Suprapubic skin (tissue), 4 donors: ENCODE measurements at regions not wholly inside any gene's neighbourhood (a gene's known extent, or its start where the extent isn't known, plus 50 kb on each side); places are given as distances from the start of the nearest gene placed in this dataset.

Experiments used
- DNase-seq, 2 donors: peaks; one replicate each; pipeline ENCODE4 v3.0.0-alpha.2; 2019; ENCODE audit warnings: low spot score in 2 of 2
- H3K27ac ChIP-seq: fragments of 200-600 bp; sonication (generic); one replicate; pipeline ENCODE4 v1.5.1; 2019
- H3K27me3 ChIP-seq: fragments of 200-600 bp; sonication (generic); one replicate; pipeline ENCODE4 v1.5.1; 2019
- H3K36me3 ChIP-seq: fragments of 200-600 bp; sonication (generic); one replicate; pipeline ENCODE4 v1.5.1; 2019
- H3K4me1 ChIP-seq: fragments of 200-600 bp; sonication (generic); one replicate; pipeline ENCODE4 v1.5.1; 2019
- H3K4me3 ChIP-seq: fragments of 200-600 bp; sonication (generic); one replicate; pipeline ENCODE4 v1.5.1; 2019; ENCODE audit warnings: mild to moderate bottlenecking
- H3K9me3 ChIP-seq: fragments of 200-600 bp; sonication (generic); one replicate; pipeline ENCODE4 v1.5.1; 2019
- EP300 ChIP-seq: sonication (generic); formaldehyde crosslinking; IDR thresholded peaks from one replicate; pipeline ENCODE4 v1.6.1; 2017; ENCODE audit warnings: antibody characterized with exemption
- POLR2A ChIP-seq, 2 donors: fragments of 450-650 bp; IDR thresholded peaks; one replicate each; pipeline ENCODE4 v1.6.1; 2017; ENCODE audit warnings: antibody characterized with exemption in 2 of 2, mild to moderate bottlenecking in 2 of 2, moderate library complexity in 2 of 2
- POLR2AphosphoS5 ChIP-seq, 3 donors: sonication (generic); formaldehyde crosslinking; IDR thresholded peaks; one replicate each; pipeline ENCODE4 v1.6.1; 2017; ENCODE audit warnings: antibody characterized with exemption in 3 of 3
- WGBS: methylation state at CpG from one replicate; pipeline ENCODE4 v1.1.5; 2018; 5-methylcytosine and 5-hydroxymethylcytosine counted together
- TF ChIP-seq, protein P1 (sequence below), 2 donors: fragments of 200-600 bp in 1 of 2; fragments of 450-650 bp in 1 of 2; sonication (generic) in 1 of 2; IDR thresholded peaks; one replicate each; pipeline ENCODE4 v1.5.1; 2016 to 2019; ENCODE audit warnings: antibody characterized with exemption in 2 of 2, mild to moderate bottlenecking in 1 of 2, moderate library complexity in 1 of 2

GRCh38 chr11:70944141-70944540 lies 308.2 kb downstream of the SHANK2 start:
- Histone ChIP-seq H3K27me3 (peaks cover 11% of the 10 kb centered on the region), H3K36me3 (no peaks in the 10 kb centered on the region), H3K4me1 (no peaks in the 10 kb centered on the region), H3K9me3 (peaks cover 20% of the 10 kb centered on the region), H3K4me3 (no peak overlapping the region), H3K27ac (no peak overlapping the region)
- DNase-seq = no peak
- 78% methylated on average over 11 of the region's 11 CpGs for WGBS
- TF ChIP-seq POLR2A (IDR thresholded peaks at IDR 0.05) = no peak
- no peak for TF ChIP-seq EP300
- TF ChIP-seq, protein P1, sequence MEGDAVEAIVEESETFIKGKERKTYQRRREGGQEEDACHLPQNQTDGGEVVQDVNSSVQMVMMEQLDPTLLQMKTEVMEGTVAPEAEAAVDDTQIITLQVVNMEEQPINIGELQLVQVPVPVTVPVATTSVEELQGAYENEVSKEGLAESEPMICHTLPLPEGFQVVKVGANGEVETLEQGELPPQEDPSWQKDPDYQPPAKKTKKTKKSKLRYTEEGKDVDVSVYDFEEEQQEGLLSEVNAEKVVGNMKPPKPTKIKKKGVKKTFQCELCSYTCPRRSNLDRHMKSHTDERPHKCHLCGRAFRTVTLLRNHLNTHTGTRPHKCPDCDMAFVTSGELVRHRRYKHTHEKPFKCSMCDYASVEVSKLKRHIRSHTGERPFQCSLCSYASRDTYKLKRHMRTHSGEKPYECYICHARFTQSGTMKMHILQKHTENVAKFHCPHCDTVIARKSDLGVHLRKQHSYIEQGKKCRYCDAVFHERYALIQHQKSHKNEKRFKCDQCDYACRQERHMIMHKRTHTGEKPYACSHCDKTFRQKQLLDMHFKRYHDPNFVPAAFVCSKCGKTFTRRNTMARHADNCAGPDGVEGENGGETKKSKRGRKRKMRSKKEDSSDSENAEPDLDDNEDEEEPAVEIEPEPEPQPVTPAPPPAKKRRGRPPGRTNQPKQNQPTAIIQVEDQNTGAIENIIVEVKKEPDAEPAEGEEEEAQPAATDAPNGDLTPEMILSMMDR (IDR thresholded peaks at IDR 0.05) = no peak
- TF ChIP-seq POLR2AphosphoS5 (IDR thresholded peaks at IDR 0.05) = no peak

DNA sequence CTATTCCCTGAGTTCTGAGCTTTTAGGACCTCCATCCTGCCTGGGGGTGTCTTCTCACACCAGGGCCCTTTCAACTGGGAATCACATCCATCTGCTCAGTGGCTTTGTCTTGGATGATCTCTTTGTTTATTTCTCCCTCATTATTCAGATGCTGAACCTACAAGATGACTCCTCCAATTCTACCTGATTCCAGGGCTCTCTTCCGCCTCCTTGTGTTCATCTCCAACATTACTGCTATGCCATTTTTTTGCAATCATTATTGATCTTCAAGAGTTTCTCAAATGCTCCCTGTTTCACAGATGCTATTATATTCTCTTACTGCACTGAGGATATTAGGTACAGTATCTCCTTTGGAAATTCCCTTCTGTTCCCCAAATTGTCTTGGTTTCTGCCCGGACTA lies 307.7 kb downstream of the SHANK2 start:
- Histone ChIP-seq H3K4me1 (no peaks in the 10 kb centered on the region), H3K4me3 (no peak overlapping the region), H3K27me3 (peaks cover 11% of the 10 kb centered on the region), H3K36me3 (no peaks in the 10 kb centered on the region), H3K27ac (no peak overlapping the region), H3K9me3 (peaks cover 20% of the 10 kb centered on the region)
- WGBS = 97% methylated on average over 2 of the region's 2 CpGs
- no peak for DNase-seq
- TF ChIP-seq EP300 (no peak), POLR2A (IDR thresholded peaks at IDR 0.05) (no peak), POLR2AphosphoS5 (IDR thresholded peaks at IDR 0.05) (no peak)
- TF ChIP-seq, protein P1 (IDR thresholded peaks at IDR 0.05) = no peak

DNA sequence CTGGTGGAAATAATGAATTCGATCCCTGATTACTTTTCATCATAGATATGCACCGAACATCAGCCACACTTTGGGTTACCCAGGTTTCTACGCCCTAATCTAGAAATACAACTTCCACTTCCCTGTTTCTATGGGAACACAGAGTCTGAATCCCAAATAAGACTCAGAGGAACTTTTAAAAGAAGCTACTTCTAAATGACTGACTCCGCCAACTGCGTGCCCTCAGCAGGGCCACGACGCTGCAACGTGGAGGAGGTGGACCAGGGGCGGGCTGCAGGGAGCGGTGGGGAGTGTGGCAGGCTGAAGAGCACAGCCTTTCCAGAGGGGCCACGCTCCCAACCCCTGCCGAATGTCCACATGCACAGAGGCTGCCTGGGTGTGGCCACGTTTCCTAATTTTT lies 304.0 kb downstream of the SHANK2 start:
- peaks cover 11% of the 10 kb centered on the region for H3K27me3 ChIP-seq
- TF ChIP-seq POLR2AphosphoS5 (IDR thresholded peaks at IDR 0.05) (no peak), POLR2A (IDR thresholded peaks at IDR 0.05) (no peak), EP300 (no peak)
- TF ChIP-seq, protein P1 (IDR thresholded peaks at IDR 0.05) = no peak
- no peak overlapping the region for H3K4me3 ChIP-seq
- no peaks in the 10 kb centered on the region for H3K9me3 ChIP-seq
- DNase-seq = no peak
- H3K36me3 ChIP-seq = no peaks in the 10 kb centered on the region
- no peak overlapping the region for H3K27ac ChIP-seq
- 84% methylated on average over 13 of the region's 13 CpGs for WGBS
- H3K4me1 ChIP-seq = peaks cover 8% of the 10 kb centered on the region

GRCh38 chr11:70948855-70949531 lies 303.4 kb downstream of the SHANK2 start:
- TF ChIP-seq POLR2AphosphoS5 (IDR thresholded peaks at IDR 0.05) (no peak), EP300 (no peak), POLR2A (IDR thresholded peaks at IDR 0.05) (no peak)
- no peak for DNase-seq
- H3K9me3 ChIP-seq = no peaks in the 10 kb centered on the region
- H3K27ac ChIP-seq = no peak overlapping the region
- peaks cover 11% of the 10 kb centered on the region for H3K27me3 ChIP-seq
- no peaks in the 10 kb centered on the region for H3K36me3 ChIP-seq
- H3K4me3 ChIP-seq = no peak overlapping the region
- H3K4me1 ChIP-seq = peaks cover 13% of the 10 kb centered on the region
- WGBS = 36% methylated on average over 19 of the region's 19 CpGs

- Histone ChIP-seq H3K4me1 (peaks cover 15% of the 10 kb centered on the region), H3K27ac (no peak overlapping the region), H3K9me3 (no peaks in the 10 kb centered on the region), H3K36me3 (no peaks in the 10 kb centered on the region), H3K27me3 (no peaks in the 10 kb centered on the region), H3K4me3 (no peak overlapping the region)
- WGBS = 79% methylated on average over 11 of the region's 11 CpGs
- no peak for DNase-seq
- no peak for TF ChIP-seq POLR2AphosphoS5 (IDR thresholded peaks at IDR 0.05)
- TF ChIP-seq, protein P1 (IDR thresholded peaks at IDR 0.05) = no peak
- TF ChIP-seq EP300 = no peak
- no peak for TF ChIP-seq POLR2A (IDR thresholded peaks at IDR 0.05)
Measured at GRCh38 chr11:70951139-70951804, 301.1 kb downstream of the SHANK2 start.
